Activated CD8-positive, alpha-beta memory T cell treated with anti-CD3 and anti-CD28 coated beads, Interleukin-2, amount 50 U/mL, for 24 hours (primary cell): ENCODE measurements at regions not wholly inside any gene's neighbourhood (a gene's known extent, or its start where the extent isn't known, plus 50 kb on each side); places are given as distances from the start of the nearest gene placed in this dataset.

ENCODE experiments used
- DNase-seq: peaks from one replicate; pipeline ENCODE4 v3.0.0-alpha.2; 2020; ENCODE audit errors: extremely low read depth

DNA sequence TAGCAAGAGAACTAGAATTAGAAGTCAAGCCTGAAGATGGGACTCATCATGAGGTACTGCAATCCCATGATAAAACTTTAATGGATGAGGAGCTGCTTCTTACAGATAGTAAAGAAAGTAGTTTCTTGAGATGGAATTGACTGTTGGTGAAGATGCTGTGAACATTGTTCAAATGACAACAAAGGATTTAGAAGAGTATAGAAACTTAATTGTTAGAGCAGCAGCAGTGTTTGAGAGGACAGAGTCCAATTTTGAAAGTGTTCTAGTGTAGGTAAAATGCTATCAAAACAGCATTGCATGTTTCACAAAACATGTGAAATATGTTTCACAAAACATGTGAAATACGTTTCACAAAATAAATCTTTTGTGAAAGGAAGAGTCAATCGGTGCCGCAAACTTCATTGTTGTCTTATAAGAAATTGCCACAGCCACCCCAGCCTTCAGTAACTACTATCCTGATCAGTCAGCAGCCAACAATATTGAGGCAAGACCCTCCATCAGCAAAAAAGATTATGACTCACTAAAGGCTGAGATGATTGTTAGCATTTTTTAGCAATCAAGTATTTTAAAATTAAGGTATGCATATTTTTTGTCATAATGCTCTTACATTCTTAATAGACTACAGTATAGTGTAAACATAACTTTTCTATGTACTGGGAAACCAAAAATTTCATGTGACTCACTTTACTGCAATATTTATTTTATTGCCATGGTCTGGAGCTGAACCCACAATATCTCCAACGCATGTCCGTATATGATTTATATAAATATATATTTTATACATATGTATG is 173.4 kb upstream of the BMP4 start:
- DNase-seq = no peak

DNA sequence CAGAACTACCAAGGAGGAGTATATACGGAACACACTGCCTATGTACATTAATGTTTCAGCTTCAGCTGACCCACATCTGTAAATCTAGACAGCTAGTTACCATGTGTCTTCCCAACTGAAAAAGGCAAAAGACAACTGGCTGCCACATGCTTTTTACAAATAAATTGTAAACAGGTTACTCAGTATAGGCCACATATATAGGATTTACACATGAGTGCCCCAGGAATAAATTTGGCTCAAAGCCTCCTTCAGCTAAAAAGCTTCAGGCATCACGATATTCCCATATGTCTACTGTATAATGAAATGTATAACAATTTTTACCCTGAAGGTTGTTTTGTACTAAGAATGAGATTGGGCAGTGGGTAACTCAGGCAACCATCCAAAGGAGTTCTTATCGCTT is 175.9 kb upstream of the BMP4 start:
- DNase-seq = no peak

DNA sequence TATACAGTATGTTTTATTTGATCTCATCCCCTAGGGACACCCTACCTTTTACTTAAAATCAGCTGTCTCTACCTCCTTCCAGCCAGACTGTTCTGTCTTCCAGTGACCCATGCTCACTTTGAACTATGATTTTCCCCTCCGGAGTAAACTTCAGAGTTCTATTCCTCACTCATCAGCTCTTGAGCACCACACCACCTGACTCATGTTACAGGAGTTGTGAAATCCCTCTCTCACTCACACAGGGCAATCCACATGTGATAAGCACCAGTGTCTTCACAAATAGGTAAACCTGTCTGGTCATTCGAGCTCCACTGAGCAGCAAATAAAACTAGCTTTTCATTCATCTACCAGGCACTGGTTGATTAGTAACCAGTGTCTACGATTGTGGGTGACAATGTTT is 177.3 kb upstream of the BMP4 start:
- DNase-seq = no peak

DNA sequence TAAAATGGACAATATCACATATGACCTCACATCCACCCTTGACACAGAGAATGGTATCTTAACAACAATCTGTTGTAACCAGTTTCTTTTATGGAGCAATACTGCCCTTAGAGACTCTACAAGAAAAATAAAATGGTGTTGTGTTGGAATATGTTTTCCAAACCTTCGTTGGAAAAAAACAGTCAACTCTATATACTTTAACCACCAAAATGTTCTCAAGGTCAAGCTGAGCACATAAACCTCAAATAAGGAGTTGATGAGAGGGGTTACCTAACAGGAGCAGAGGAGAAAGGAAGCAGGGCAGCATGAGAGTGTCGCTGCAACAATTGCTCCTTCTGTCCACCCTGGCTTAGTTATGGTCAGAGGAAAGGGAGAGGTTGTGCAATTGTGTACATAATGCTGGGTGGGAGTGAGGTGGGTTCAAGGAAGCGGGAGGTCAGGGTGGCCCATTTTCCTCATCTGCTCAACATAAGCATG is 179.2 kb upstream of the BMP4 start:
- no peak for DNase-seq

DNA sequence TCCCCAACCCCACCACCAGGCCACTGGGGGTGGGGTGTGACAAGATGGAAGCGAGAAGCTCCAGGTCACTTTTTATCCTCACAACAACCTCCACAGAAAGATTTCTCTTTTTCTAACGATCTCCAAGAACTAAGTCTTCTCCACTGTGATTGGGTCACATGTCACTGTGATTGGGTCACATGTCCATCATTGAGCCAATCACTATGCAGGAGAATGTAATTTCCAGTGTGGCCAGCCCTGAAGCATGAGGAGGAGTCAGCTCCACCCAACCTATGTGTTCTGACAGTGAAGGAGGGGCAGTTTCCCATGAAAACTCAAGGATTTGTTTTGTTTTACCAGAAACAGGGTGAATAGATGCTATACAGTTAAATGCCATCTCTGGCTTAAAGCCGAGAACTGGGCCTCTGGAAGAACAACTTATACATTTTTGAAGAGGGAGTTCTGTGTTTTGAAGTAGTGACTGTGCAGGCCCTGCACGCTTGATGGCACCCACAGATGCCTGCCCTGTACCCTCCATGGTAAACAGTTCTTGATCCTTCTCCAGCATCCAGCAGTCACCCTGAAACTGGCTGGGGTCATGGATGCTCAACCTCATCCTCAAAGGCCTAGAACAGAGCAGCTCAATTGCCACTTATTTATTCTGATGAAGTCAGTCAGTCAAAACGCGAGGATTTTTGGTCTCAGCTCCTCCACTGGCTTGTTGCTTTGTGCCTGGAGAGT is 180.4 kb upstream of the BMP4 start:
- no peak for DNase-seq

DNA sequence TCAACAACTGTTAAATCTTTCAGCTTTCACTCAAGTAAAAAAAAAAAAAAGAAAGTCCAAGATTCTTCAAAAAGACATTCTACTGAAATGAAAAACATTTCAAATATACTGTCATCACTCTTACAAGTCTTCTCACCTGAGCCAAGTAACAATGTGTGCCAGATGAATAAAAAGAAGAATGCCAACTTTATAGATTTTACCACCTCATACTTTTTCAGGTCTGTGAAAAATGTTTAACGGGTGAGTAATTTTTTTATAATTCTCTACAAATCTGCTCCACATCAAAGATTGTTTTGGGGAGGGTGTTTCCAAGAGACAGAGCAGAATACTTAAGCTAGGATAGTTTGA is 181.0 kb upstream of the BMP4 start:
- DNase-seq = no peak

DNA sequence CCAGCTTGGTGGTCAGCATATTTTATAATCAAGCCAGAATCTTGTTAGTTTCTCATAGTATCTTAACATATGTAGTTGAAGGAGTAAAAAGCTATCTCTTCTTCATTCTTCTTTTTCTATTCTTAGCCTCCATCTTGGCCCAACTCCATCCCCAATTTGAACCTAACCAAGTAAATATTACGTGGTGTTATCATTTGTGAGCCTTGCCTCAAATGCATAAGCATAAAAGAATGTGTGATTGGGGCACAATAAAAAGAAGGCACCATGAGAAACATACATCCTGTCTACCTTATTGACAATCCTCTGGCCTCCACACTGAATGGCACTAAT is 181.4 kb upstream of the BMP4 start:
- DNase-seq = no peak

DNA sequence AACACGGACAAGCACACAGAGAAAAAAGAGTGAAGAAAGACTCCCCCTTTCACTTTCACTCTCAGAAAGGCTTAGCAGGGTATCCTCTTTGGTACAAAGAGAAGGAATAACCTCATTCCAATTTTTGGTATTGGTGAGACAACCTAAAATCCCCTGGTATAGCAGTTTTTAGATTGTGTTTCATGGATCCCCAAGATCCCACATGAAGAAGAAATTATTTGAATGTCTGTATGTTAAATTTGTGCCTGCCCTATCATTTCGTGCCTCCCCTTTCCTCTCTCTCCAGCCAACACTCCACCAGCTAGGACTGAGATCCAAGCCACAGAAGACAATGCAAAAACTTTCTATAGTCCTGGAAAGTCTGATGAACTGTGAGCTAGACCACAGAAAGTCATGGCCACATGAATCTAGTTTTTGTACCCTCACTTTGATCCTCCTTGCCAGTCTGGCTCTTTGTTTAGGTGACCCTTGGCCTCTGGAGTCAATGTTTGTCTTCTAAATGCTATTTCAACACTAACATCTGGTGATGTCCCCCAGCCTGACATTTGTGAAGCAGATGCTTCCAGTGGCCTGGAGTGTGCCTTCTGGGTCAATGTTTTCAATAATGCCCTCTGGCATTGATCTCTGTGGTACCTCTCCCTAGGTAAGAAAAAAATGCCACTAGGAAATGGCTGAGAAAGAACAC is 181.9 kb upstream of the BMP4 start:
- DNase-seq = no peak

DNA sequence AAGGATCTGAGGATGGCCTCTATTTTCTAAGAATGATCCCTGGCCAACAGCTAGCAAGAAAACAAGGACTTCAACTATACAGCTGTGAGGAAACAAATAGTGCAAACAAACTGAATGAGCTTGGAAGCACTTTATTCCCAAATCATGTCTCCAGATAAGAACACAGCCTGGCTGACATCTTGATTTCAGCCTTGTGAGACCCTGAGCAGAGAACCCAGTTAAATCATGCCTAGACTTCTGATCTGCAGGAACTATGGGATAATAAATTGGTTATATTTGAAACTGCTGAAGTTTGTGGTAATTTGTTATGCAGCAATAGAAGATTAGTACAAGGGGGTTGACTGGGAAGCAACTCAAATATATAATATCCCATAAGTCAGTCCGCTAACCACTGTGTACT is 183.9 kb upstream of the BMP4 start:
- no peak for DNase-seq

DNA sequence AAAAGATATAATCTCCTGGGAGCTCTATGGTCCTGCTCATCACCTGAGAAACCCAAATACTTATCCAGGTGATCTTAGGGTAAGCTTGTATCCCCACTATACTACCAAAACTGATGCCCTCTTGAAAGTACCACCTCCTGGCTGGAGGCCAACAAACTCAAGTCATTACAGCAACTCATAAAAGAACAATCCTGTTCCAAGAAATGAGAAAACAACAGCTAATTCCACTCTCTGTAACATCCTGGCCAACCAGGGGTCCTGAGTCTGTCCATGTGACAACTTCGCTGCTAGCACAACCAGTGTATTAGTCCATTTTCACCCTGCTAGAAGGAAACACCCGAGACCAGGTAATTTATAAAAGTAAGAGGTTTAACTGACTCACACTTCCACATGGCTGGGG is 190.0 kb upstream of the BMP4 start:
- DNase-seq = no peak

DNA sequence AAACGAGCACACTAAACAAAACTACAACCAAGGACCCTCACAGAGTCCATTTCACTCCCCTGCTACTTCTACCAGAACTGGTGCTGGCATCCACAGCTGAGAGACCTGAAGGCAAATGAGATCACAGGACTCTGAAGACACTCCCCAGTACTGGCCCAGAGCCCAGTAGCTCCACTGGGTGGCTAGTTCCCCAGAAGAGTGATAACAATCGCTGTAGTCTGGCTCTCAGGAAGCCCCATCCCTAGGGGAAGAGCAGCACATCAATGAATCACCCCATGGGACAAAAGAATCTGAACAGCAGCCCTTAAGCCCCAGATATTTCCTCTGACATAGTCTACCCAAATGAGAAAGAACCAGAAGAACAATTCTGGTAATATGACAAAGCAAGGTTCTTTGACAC is 190.7 kb upstream of the BMP4 start:
- DNase-seq = no peak

DNA sequence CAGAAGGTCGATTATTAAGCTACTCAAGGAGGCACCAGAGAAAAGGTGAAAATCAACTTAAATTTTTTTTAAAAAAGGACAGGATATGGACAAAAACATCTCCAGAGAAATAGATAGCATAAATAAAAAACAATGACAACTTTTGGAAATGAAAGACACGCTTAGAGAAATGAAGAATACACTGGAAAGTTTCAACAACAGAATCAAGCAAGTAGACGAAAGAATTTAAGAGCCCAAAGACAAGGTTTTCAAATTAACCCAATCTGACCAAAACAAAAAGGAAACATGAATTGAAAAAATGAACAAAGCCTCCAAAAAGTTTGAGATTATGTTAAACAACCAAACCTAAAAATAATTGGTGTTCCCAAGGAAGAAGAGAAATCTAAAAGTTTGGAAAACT is 191.1 kb upstream of the BMP4 start:
- DNase-seq = no peak

DNA sequence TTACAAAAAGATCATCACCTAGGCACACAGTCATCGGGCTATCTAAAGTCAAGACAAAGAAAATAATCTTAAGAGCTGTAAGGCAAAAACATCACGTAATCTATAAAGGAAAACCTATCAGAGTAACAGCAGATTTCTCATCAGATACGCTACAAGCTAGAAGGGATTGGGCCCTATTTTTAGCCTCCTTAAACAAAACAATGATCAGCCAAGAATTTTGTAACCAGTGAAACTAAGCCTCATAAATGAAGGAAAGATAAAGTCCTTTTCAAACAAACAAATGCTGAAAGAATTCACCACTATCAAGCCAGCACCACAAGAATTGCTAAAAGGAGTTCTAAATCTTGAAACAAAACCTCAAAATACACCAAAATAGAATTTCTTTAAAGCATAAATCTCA is 191.6 kb upstream of the BMP4 start:
- no peak for DNase-seq

DNA sequence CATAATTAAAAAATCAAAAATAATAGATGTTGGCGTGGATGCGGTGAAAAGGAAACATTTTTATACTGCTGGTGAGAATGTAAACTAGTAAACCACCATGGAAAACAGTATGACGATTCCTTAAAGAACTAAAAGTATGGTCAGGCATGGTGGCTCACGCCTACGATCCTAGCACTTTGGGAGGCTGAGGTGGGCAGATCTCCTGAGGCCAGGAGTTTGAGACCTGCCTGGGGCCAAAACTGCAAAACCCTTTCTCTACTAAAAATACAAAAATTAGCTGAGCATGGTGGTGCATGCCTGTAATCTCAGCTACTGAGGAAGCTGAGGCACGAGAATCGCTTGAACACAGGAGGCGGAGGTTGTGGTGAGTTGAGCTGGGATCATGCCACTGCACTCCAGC is 195.7 kb upstream of the BMP4 start:
- no peak for DNase-seq

DNA sequence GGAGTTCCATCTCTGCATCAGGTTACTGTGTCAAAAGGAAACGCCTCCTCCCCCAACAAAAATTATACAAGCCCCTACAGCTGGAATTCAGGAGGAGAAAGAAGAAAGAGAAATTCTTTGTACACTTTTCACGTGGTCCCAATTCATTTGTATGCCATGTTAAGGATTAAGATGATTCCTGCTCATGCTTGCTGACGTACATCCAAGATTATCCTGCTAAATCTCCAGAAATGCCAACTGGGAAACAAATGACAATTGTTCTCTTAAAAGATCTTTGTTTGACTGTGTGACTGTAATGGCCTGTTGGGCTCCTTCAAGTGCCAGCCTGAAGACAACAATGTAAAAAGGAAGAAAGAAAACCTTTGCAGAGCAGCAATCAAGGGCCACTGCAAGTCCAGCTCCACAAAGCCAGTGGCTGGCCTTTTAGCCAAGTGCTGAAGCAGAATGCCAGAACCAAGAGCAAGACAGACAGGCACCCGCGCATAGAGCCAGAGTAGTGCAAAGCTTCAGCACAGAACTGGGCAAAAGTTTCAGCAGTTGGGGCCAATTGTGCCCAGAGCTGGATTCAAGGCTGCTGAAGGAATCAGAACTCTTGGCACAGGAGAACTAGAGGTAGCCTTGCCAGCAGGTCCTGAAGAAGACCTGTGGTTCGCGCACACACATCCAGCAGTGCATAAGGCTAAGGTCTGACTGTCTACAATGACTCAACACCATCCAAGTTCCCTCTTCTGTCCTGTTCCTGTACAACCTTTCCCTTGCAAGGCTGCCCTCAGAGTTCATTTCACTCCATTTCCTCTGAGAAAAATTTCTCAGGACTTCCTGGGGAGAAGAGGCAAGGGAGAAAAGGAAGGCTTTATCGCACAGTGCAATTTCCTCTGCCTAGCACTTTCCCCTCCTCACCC is 209.7 kb upstream of the BMP4 start:
- no peak for DNase-seq

DNA sequence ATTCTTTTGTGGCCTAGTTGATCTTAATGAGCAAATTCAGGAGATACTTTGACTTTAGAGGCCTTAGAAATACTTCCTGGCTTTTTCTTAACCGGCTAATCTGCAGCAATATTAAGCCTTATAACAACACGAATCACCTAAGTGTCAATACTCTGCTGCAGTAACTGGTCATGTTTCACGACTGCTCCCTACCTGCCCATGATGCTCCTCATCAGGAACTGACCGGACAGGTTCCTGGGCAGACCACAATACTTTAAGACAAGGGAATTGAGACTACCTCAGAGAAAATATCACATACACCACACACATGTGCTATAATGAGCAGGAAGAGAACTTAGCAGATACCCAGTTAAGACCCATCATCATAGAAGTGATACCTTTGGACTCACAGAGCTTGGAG is 211.9 kb upstream of the BMP4 start:
- DNase-seq = no peak

DNA sequence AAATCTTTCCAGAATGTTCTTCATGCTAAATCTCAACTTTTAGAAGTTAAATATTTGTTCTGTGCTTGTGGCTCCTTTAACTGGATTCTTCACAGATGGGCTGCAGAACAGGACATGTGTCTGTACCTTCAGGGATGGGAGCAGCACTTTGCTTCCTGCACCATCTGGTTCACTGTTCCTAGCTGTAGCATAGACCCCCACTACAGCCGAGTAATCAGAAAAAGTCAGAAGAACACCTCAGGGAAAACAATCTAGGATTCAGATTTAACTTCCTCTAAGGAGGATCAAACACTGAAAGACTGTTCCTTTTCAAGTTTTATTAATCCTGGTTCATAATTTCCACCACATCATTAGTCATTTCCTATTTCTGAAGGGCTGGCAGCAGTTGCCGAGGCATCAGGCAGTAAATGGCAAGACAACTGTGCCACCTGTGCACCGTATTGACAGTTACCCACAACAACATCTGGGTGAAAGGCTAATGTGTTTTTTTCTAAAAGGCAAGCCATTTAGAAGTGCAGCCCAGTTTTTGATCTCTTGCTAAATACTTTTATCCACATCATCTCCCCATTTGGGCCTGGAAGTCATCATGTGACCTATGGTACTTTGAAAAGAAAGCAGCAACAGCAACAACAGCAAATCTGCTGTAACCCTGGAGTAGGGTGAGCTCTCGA is 212.8 kb upstream of the BMP4 start:
- DNase-seq = no peak

DNA sequence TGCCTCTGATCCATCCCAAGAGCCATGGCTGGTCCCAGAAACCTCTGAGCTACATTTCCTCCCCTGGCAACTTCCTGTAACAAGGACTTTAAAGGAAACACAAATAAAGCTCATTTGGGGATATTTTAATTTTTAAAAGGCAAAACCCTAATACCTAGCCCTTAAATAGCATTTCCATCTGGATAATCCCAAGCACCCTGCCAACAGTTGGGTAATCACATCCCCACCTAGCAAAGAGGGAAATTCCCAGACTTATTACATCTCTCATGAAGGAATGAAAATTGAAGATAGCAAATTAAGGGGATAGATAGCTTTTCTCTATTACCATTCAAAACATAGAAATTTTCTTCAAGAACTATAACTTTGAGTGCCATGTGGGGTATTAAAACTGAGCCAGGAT is 213.7 kb upstream of the BMP4 start:
- DNase-seq = no peak

DNA sequence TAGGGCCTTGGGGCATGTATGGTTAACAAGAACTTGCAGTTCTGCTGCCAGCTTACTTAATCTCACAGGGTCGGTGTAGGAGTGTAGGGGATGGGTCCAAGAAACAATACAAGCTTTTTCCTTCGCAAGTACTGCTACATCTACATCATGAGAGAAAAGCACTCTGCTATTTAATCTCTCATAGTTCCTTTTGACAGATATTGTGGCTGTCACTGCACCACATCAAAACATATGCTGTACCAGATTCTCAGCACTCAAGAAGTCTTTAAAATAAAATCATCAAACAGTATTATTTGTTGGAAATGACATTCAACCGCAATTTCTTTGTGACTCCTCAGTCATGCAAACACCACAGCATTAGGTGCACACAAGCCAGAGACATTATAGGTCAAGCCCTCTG is 215.5 kb upstream of the BMP4 start:
- no peak for DNase-seq

DNA sequence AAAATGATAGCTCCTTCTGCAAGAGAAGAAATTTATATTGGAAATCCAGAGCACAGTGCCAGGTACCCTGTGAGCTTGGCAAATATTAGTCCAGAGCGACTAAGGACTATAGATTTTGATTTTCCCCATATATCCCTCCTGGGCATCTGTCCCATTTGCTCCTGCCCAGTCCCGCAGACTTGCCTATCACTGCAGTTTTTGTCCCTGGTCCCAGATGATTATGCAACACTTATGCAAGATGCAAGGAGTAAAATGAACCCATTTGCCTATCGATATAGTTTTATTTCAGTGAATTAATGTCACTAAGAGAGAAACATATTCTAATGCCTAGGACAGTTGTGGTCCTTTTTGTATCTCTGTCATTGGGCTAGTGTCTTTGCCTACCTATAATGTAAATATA is 215.9 kb upstream of the BMP4 start:
- DNase-seq = no peak

DNA sequence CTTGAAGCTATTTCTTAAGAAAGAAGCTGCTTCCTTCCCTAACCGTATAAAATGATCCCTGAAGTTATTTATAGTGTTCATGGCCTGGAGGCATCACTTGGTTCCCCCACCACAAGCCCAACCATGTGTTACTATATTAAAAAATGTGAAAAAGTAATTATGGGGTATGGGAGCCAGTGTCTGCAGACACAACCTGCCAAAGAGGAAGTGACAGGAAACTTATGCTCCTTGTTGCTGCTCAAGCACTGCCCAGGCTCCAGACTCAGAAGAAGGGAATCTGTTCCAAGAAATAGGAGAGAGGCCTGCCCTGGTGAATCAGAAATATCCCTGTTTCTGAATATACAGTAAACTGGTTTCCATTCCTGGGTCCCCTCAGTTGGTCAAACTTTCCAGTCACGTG is 217.2 kb upstream of the BMP4 start:
- no peak for DNase-seq

DNA sequence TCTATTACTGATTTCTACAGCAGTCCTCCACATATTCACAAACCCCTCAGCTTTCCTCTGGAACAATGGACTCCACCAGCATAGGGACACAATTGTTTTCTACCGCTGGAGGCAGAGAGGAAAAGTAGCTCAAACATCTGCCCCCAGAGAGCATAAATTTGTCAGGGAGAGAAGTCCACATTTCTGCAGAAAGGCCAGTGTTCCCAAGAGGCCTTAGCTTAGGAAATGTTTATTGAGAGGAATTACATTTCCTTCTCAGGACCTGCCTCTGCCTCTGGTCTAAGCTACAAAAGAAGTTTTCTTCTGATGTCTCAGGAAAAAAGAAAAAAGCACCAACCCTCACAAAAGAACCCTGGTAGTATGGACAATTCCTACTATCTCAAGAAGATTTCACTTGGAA is 217.8 kb upstream of the BMP4 start:
- no peak for DNase-seq
